GM21786 (cell line): ENCODE measurements at regions not wholly inside any gene's neighbourhood (a gene's known extent, or its start where the extent isn't known, plus 50 kb on each side); places are given as distances from the start of the nearest gene placed in this dataset.
A peak's percentile ranks its signal among the peaks of the same experiment; 100 is the strongest.
"Not testable (repeated sequence)": the region's sequence is repeated elsewhere in the genome, so short reads cannot be mapped to it uniquely, and the experiment has no call there.

Source experiments
- ATAC-seq: cut with Tn5 transposase; IDR thresholded peaks from one replicate; pipeline ENCODE4 v1.9.1; 2021; ENCODE audit not compliant: unreplicated experiment

DNA sequence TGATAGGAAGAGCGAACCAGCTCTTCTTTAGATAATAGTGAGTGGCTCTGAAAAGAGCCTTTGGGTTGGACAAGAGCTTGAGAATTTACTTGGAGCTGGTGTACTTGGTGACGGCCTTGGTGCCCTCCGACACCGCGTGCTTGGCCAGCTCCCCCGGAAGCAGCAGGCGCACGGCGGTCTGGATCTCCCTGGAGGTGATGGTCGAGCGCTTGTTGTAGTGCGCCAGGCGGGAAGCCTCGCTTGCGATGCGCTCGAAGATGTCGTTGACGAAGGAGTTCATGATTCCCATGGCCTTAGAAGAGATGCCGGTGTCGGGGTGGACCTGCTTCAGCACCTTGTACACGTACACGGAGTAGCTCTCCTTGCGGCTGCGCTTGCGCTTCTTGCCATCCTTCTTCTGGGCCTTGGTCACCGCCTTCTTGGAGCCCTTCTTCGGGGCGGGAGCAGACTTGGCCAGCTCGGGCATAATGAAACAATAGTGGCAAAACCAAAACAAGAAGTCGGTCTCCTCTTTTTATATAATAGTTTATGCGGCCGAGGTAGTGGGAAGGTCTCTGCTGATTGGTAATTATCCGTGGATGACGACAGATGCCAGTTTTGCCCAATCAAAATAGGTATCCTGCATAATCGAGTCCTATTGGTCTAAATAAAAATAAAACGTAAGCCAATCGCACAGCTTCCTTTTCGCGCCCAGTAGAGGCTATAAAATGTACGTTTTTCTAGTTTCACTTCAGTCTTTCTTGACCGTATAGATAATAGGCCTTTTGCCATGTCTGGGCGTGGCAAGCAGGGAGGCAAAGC, 104.6 kb downstream of the OR2B2 start:
- peak; percentile 66 for ATAC-seq

DNA sequence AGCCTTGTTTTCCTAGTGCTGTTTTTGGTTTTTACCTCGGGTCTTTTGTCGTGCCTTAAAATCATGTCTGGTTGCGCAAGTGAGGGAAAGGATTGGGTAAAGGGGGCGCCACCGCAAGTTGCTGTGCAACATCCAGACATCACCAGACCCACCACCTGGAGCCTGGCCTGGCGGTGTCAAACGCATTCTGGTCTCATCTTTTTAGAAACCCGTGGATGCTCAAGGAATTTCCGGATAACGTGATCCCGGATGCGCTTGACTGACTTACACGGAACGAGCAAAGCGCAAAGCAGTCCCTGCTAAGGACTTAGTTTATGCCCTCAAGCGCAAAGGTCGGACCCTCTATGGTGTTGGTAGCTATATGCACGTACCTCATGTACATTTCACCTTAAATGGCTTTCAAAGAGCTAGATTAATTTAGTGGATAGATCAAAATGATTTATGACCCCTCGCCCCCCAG, 105.2 kb downstream of the OR2B2 start:
- ATAC-seq: no peak

- no peak for ATAC-seq
Observed at GRCh38 chr6:27805347-27805746, 106.8 kb downstream of the OR2B2 start.

- ATAC-seq: no peak
Observed at GRCh38 chr6:27804851-27805250, 107.3 kb downstream of the OR2B2 start.

DNA sequence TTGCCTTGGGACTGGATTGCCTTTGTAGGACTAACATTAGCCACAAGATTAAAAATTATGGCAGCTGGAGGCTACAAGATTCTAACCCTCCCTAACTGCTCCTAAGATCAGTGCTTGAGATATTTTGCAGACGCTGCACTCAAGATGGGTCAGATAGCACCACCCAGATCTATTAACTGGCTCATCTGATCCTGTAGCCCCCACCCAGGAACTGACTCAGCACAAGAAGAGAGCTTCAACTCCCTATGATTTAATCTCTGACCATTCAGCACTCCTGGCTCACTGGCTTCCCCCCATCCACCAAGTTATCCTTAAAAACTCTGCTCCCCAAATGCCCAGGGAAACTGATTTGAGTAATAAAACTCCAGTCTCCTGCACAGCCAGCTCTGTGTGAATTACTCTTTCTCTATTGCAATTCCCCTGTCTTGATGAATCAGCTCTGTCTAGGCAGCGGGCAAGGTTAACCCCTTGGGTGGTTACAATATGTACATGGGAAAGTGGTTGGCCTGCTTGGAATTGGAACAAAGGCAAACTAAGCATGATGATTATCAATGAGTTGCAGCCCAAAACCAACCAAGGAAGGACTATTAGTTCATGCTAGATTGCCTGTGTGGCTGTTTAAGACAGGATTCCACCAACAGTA, 111.3 kb downstream of the OR2B2 start:
- ATAC-seq: no peak

- no peak for ATAC-seq
Observed at GRCh38 chr6:27797960-27798359, 114.2 kb downstream of the OR2B2 start.

- ATAC-seq: not testable (repeated sequence)
Observed at GRCh38 chr6:27796736-27797481, 115.3 kb downstream of the OR2B2 start.

DNA sequence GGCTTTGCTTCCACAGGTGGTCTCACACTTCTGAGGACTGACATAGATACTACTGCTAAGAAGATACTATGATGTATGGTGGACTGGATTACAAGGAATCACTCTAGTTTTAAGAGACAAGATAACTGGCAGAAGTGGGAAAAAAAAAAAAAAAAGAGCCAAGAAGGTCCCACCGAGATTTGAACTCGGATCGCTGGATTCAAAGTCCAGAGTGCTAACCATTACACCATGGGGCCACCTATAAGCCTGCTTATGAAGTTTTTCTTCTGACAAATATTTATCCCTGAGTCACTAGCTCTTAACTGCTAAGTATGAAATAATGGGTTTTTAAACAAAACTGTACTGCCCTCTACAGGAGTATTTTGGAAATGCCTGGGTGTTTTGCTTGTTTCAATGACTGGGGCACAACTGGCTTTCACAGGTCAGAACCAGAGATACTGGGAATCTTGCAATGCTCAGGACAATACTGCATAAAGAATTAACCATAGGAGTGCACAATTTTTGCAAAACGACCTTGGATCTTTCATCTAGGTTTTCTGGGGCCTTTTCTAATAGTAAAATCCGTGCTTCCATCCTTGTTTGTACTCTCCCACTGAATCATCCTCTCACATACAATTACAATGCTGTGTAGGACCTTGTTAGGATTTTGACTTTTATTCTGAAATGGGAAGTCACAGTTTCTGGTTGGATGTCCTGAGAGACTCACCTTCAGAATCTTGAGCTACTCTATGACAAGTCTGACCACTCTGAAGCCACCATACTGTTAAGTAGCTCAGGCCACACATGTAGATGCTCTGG, 116.3 kb downstream of the OR2B2 start:
- ATAC-seq: peak; percentile 46

DNA sequence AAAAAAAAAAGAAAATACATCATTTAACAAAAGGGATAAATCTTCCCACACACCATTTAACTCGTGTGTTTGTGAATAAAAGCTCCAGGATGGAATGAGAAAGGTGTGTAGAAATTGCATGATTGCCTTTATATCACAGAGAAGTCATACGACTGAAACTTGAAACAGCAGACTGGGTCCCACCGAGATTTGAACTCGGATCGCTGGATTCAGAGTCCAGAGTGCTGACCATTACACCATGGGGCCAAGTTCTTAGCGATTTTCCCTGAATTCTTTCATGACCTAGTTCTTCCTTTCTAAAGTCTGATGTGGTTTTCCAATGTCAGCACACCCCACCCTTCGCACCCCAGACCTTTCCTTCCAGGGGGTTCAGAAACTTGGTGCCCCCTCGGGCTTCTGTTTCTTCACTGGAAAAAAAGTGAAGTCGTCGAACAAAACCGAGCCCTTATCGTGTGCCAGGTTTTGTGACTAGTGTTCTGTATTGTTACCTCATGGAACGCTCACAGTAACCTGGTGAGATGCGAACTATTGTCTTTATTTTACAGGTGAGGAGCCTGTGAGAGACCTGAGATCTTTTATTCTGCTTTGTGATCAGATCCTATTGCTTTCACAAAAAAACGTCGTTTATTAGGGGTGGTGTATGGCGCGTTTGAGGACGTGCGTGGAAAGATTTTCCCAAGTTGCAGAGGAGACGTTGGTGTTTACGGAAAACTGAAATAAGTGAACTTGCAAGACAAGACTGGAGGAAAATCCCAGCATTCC, 120.8 kb downstream of the OR2B2 start:
- ATAC-seq: no peak

GRCh38 chr6:27788376-27788775, 123.8 kb downstream of the OR2B2 start:
- not testable (repeated sequence) for ATAC-seq

DNA sequence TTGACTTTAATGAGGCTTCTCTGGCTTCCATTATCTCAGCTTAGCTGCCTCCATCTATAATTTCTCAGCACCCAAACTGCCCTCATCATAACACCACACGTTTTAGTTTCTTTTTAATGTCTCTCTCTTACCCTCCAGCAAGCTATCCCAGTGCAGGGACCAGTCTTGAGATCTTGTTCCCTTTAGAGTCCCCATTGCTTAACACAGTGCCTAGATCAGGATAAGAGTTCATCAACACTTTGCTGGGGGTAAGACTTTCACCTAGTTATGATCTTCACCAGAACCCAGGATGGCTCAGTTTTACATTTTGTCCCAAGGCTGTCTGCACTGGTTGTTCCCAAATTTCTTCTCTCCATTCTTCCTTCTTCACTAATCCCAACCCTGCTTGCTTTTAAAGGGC, 126.1 kb downstream of the OR2B2 start:
- ATAC-seq: no peak

GRCh38 chr6:27785294-27785693, 126.9 kb downstream of the OR2B2 start:
- ATAC-seq: no peak

GRCh38 chr6:27782748-27783147, 129.4 kb downstream of the OR2B2 start:
- no peak for ATAC-seq

GRCh38 chr6:27778625-27779417, 133.4 kb downstream of the OR2B2 start:
- ATAC-seq: no peak

- no peak for ATAC-seq
Observed at GRCh38 chr6:27777614-27778355, 134.4 kb downstream of the OR2B2 start.

DNA sequence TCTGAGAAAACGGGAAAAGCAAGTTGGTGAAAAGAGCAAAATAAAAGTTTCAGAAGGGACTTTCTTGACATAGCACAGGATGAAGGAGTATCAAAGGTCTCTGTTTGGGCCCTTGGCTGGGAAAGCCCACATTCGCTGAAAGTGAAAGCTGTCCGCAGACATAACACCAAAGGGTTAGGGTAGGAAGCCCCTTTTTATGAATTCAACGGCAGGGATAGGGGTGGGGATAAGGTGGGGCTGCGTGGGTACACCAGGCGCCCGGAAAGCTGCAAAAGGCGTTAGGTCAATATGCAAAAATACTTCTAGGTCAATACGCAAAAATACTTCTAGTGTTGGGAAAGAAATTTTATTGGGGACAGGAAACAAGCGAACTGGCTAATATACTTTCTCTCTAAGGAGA, 135.1 kb downstream of the OR2B2 start:
- ATAC-seq: no peak

DNA sequence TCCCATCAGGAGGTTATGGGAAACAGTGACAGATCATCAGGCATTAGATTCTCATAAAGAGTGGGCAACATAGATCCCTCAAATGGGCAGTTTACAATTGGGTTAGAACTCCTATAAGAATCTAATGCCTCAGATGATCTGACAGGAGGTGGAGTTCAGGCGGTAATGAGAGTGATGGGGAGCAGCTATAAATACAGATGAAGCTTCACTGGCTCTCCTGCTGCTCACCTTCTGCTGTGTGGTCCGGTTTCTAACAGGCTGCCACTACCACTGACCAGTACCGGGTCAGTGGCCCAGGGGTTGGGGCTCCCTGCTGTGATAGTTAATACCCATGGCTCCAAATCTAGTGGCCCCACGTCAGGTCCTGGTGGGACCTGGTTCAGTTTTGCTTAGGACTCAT, 135.7 kb downstream of the OR2B2 start:
- no peak for ATAC-seq

- no peak for ATAC-seq
Observed at GRCh38 chr6:27775796-27776184, 136.4 kb downstream of the OR2B2 start.
